Gastrocnemius medialis (tissue), 4 donors: ENCODE measurements at regions not wholly inside any gene's neighbourhood (a gene's known extent, or its start where the extent isn't known, plus 50 kb on each side); places are given as distances from the start of the nearest gene placed in this dataset.

Source experiments
- ATAC-seq, 2 donors: fragments of 150-250 bp; one replicate each; pipeline ENCODE4 v1.9.1; 2016
- DNase-seq, 2 donors: peaks; one replicate each; pipeline ENCODE4 v3.0.0-alpha.2; 2019
- H3K27ac ChIP-seq, 4 donors: fragments of 200-600 bp; sonication (generic); 1 replicate in 1 of 4; 2 replicates in 3 of 4; pipeline ENCODE4 v1.5.1; 2016 to 2018; ENCODE audit warnings: mild to moderate bottlenecking in 2 of 4, moderate library complexity in 1 of 4
- H3K27me3 ChIP-seq, 3 donors: fragments of 200-600 bp; sonication (generic) in 2 of 3; 1 replicate in 1 of 3; 2 replicates in 2 of 3; pipeline versions ENCODE4 v1.5.1 to v1.6.0; 2016 to 2019; ENCODE audit warnings: mild to moderate bottlenecking in 1 of 3, moderate library complexity in 1 of 3
- H3K36me3 ChIP-seq, 2 donors: fragments of 200-600 bp; sonication (generic) in 1 of 2; one replicate each; pipeline ENCODE4 v1.5.1; 2017 to 2018
- H3K4me1 ChIP-seq, 2 donors: fragments of 200-600 bp; sonication (generic) in 1 of 2; one replicate each; pipeline ENCODE4 v1.5.1; 2016 to 2017; ENCODE audit warnings: mild to moderate bottlenecking in 2 of 2
- H3K4me3 ChIP-seq, 4 donors: fragments of 200-600 bp; sonication (generic) in 3 of 4; 1 replicate in 1 of 4; 2 replicates in 3 of 4; pipeline ENCODE4 v1.5.1; 2016 to 2019; ENCODE audit warnings: mild to moderate bottlenecking in 2 of 4
- H3K9me3 ChIP-seq, 3 donors: fragments of 200-600 bp; sonication (generic) in 2 of 3; 1 replicate in 1 of 3; 2 replicates in 2 of 3; pipeline ENCODE4 v1.5.1; 2016 to 2019
- POLR2A ChIP-seq, 2 donors: fragments of 450-650 bp; IDR thresholded peaks; one replicate each; pipeline ENCODE4 v1.6.1; 2017; ENCODE audit warnings: antibody characterized with exemption in 2 of 2, mild to moderate bottlenecking in 2 of 2, moderate library complexity in 2 of 2
- in situ Hi-C, 4 donors: fragments of 200-750 bp; cut with MboI; loops; one replicate each; pipeline versions ENCODE4 v1.15.0 to v1.8.0; 2017; ENCODE audit warnings: low sequenced_read_pairs in 4 of 4
- intact Hi-C: fragments of 100-400 bp; cut with DNase I; formaldehyde crosslinking; loops from one replicate; pipeline ENCODE4 v1.15.1; 2023; ENCODE audit warnings: low total_unique reads
- TF ChIP-seq, protein P1 (sequence below), 5 experiments: fragments of 450-650 bp in 3 of 5; fragments of 200-600 bp in 2 of 5; sonication (generic) in 2 of 5; IDR thresholded peaks in 4 of 5; conservative IDR thresholded peaks in 1 of 5; 1 replicate in 4 of 5; 2 replicates in 1 of 5; pipeline ENCODE4 v1.5.1; 2016 to 2019; ENCODE audit warnings: antibody characterized with exemption in 5 of 5, mild to moderate bottlenecking in 3 of 5, moderate library complexity in 3 of 5

- Histone ChIP-seq H3K4me1 (no peaks in the 10 kb centered on the region), H3K4me3 (no peak overlapping the region), H3K9me3 (no peaks in the 10 kb centered on the region), H3K27ac (no peak overlapping the region), H3K36me3 (no peaks in the 10 kb centered on the region), H3K27me3 (no peaks in the 10 kb centered on the region)
- DNase-seq: no peak
- intact Hi-C loops (no loop called here), in situ Hi-C loops (no loop called here)
- no peak for TF ChIP-seq POLR2A (IDR thresholded peaks at IDR 0.05)
- TF ChIP-seq, protein P1, sequence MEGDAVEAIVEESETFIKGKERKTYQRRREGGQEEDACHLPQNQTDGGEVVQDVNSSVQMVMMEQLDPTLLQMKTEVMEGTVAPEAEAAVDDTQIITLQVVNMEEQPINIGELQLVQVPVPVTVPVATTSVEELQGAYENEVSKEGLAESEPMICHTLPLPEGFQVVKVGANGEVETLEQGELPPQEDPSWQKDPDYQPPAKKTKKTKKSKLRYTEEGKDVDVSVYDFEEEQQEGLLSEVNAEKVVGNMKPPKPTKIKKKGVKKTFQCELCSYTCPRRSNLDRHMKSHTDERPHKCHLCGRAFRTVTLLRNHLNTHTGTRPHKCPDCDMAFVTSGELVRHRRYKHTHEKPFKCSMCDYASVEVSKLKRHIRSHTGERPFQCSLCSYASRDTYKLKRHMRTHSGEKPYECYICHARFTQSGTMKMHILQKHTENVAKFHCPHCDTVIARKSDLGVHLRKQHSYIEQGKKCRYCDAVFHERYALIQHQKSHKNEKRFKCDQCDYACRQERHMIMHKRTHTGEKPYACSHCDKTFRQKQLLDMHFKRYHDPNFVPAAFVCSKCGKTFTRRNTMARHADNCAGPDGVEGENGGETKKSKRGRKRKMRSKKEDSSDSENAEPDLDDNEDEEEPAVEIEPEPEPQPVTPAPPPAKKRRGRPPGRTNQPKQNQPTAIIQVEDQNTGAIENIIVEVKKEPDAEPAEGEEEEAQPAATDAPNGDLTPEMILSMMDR (IDR thresholded peaks at IDR 0.05 in 4 of 5, conservative IDR thresholded peaks at IDR 0.05 in 1 of 5): no peak
- no peak for ATAC-seq
Observed at GRCh38 chr2:186911551-186912085, 62.6 kb upstream of the ZSWIM2 start.

- H3K27me3 ChIP-seq: no peaks in the 10 kb centered on the region
- H3K4me3 ChIP-seq: no peak overlapping the region
- intact Hi-C loops (no loop called here), in situ Hi-C loops (no loop called here)
- TF ChIP-seq, protein P1 (IDR thresholded peaks at IDR 0.05 in 4 of 5, conservative IDR thresholded peaks at IDR 0.05 in 1 of 5): no peak
- TF ChIP-seq POLR2A (IDR thresholded peaks at IDR 0.05): no peak
- ATAC-seq: no peak
- no peak overlapping the region for H3K27ac ChIP-seq
- H3K4me1 ChIP-seq: no peaks in the 10 kb centered on the region
- no peak for DNase-seq
- no peaks in the 10 kb centered on the region for H3K9me3 ChIP-seq
- H3K36me3 ChIP-seq: no peaks in the 10 kb centered on the region
Observed at GRCh38 chr2:186910996-186911395, 62.0 kb upstream of the ZSWIM2 start.

DNA sequence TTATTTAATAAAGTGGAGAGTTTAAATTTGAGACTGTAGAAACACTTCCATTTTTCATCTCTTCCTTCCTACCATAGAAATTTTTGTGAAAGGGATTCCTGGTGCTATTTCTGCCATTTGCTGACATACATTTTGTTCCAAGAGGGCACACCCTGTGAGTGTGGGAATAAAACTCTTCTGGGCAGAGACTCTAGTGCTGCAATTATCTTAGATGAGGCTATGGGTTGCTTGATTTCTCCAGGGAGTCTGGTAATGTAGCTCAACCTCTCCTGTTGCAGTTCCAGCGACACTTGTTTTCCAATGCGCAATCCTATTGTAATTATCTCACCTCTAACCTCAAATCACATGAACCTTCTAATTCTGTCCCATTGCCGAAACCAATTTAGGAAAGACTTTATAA, 60.1 kb upstream of the ZSWIM2 start:
- Histone ChIP-seq H3K36me3 (no peaks in the 10 kb centered on the region), H3K4me3 (no peak overlapping the region), H3K27ac (no peak overlapping the region), H3K9me3 (no peaks in the 10 kb centered on the region), H3K4me1 (no peaks in the 10 kb centered on the region), H3K27me3 (no peaks in the 10 kb centered on the region)
- DNase-seq: no peak
- in situ Hi-C loops (no loop called here), intact Hi-C loops (no loop called here)
- no peak for TF ChIP-seq POLR2A (IDR thresholded peaks at IDR 0.05)
- TF ChIP-seq, protein P1 (IDR thresholded peaks at IDR 0.05 in 4 of 5, conservative IDR thresholded peaks at IDR 0.05 in 1 of 5): no peak
- no peak for ATAC-seq

DNA sequence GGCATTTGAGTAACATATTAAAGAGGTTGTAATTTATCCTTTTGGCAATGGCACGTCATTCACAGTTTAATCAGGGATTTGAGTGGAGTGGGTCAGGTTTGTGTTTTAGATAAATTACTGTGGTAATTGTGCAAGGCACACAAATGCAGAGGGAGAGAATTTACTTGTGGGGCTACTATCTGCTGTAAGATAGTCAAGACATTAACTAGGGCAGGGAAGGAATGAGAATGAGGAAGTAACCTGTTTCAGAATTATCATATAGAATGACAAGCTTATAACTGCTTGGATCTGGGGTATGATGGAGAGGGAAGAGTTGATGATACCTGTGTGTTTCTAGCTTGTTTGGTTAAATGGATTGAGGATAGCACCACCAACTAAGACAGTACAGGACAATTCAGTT, 58.9 kb upstream of the ZSWIM2 start:
- no peak for TF ChIP-seq POLR2A (IDR thresholded peaks at IDR 0.05)
- TF ChIP-seq, protein P1 (IDR thresholded peaks at IDR 0.05 in 4 of 5, conservative IDR thresholded peaks at IDR 0.05 in 1 of 5): no peak
- H3K4me3 ChIP-seq: no peak overlapping the region
- DNase-seq (no peak), ATAC-seq (no peak)
- in situ Hi-C loops (no loop called here), intact Hi-C loops (no loop called here)
- no peak overlapping the region for H3K27ac ChIP-seq
- H3K27me3 ChIP-seq: no peaks in the 10 kb centered on the region
- H3K9me3 ChIP-seq: no peaks in the 10 kb centered on the region
- H3K4me1 ChIP-seq: no peaks in the 10 kb centered on the region
- no peaks in the 10 kb centered on the region for H3K36me3 ChIP-seq

DNA sequence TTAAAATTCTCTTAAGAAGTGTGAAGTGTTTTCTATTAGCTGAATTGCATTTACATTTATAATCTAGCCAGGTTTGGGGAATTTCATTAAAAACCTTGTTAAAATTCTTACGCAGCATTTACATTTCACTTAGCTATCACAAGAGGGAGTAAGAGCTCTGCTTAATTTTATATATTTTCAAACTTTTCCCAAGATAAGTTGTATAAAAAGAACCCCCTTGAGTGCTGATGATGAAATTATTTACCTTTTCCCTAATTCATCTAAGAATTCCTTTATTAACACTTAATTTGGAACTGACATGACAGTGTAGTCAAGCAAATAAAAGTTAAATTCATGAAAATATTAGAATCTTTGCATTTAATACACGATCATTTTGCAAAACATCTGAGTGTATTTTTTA, 54.2 kb upstream of the ZSWIM2 start:
- no peak overlapping the region for H3K27ac ChIP-seq
- H3K9me3 ChIP-seq: no peaks in the 10 kb centered on the region
- H3K4me3 ChIP-seq: no peak overlapping the region
- ATAC-seq (no peak), DNase-seq (no peak)
- H3K4me1 ChIP-seq: no peaks in the 10 kb centered on the region
- intact Hi-C loops: no loop called here
- H3K36me3 ChIP-seq: no peaks in the 10 kb centered on the region
- TF ChIP-seq, protein P1 (IDR thresholded peaks at IDR 0.05 in 4 of 5, conservative IDR thresholded peaks at IDR 0.05 in 1 of 5): no peak
- no peak for TF ChIP-seq POLR2A (IDR thresholded peaks at IDR 0.05)
- in situ Hi-C loops: no loop called here
- no peaks in the 10 kb centered on the region for H3K27me3 ChIP-seq
